D721Med (cell line): ENCODE measurements at regions not wholly inside any gene's neighbourhood (a gene's known extent, or its start where the extent isn't known, plus 50 kb on each side); places are given as distances from the start of the nearest gene placed in this dataset.

Source experiments
- DNase-seq: peaks from one replicate; pipeline ENCODE4 v3.0.0; 2011; ENCODE audit warnings: low spot score; ENCODE audit not compliant: insufficient read length
- FAIRE-seq: peaks from 2 replicates; lab custom pipeline; 2011; peaks lifted over from hg19 to GRCh38; lab: Jason Lieb, UNC
- CTCF ChIP-seq: IDR thresholded peaks from 2 replicates; pipeline ENCODE4 v1.5.1; 2012; ENCODE audit warnings: mild to moderate bottlenecking, control low read depth; ENCODE audit not compliant: insufficient read depth; ENCODE audit errors: missing control alignments

- DNase-seq (no peak), FAIRE-seq (peak; percentile 29)
- TF ChIP-seq CTCF: no peak
Measured at GRCh38 chr3:144770281-144770680, 798.7 kb downstream of the DIPK2A start.

- peak; percentile 32 for TF ChIP-seq CTCF
- DNase-seq: no peak
- no peak for FAIRE-seq
Measured at GRCh38 chr3:144770915-144771351, 799.3 kb downstream of the DIPK2A start.

GRCh38 chr3:144771381-144771870 lies 799.8 kb downstream of the DIPK2A start:
- FAIRE-seq (no peak), DNase-seq (no peak)
- no peak for TF ChIP-seq CTCF

GRCh38 chr3:144772372-144772771 lies 800.7 kb downstream of the DIPK2A start:
- FAIRE-seq (peak; percentile 75), DNase-seq (no peak)
- TF ChIP-seq CTCF: no peak

GRCh38 chr3:144773350-144773749 lies 801.7 kb downstream of the DIPK2A start:
- TF ChIP-seq CTCF: no peak
- DNase-seq: no peak
- FAIRE-seq: no peak

- TF ChIP-seq CTCF: no peak
- no peak for FAIRE-seq
- no peak for DNase-seq
Measured at GRCh38 chr3:144774897-144775296, 803.3 kb downstream of the DIPK2A start.

- no peak for DNase-seq
- no peak for FAIRE-seq
- no peak for TF ChIP-seq CTCF
Measured at GRCh38 chr3:144775551-144775950, 803.9 kb downstream of the DIPK2A start.
